GM18909 (cell line): ENCODE measurements at regions not wholly inside any gene's neighbourhood (a gene's known extent, or its start where the extent isn't known, plus 50 kb on each side); places are given as distances from the start of the nearest gene placed in this dataset.

Experiments used
- ATAC-seq: cut with Tn5 transposase; IDR thresholded peaks from one replicate; pipeline ENCODE4 v1.9.1; 2021; ENCODE audit warnings: mild to moderate bottlenecking; ENCODE audit not compliant: unreplicated experiment, poor library complexity

GRCh38 chr2:14417551-14417950 is 215.0 kb upstream of the LRATD1 start:
- no peak for ATAC-seq

DNA sequence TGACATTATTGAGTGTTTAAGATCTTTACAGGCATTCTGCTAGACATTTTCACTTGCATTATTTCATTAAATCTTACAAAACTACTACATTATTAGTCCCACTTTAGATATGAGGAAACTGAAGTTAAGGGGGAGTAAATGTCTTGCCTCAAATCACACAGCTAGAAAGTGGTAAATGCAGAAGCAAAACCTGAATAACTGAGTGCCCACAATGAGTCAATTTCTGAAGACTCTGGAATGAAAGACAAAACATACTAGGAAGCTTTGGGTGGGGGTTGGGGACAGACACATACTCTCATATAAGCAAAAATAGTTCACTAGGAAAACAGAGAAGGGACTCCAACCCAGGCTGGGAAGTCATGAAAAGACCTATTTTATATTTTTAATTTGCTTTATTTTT is 214.4 kb upstream of the LRATD1 start:
- no peak for ATAC-seq

GRCh38 chr2:14420851-14421250 is 211.7 kb upstream of the LRATD1 start:
- ATAC-seq, result no peak

DNA sequence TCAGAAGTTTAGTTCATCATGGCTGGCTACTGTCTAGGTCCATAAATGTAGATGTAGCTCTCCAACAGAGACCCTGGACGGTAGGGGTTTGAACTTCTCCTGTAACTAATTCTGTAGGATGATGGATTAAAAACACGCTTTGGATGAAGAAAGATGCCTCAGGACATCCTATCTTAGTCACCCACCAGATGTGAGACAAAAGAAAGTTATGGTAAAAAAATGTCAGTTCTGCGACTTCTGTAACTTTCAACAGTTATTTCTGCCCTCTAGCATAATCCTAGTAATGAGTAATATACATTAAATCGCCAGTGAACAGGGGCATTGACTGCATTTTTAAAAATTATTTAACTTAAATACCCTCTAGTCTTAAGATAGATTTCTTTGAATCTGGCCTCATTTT is 210.1 kb upstream of the LRATD1 start:
- ATAC-seq, result no peak

DNA sequence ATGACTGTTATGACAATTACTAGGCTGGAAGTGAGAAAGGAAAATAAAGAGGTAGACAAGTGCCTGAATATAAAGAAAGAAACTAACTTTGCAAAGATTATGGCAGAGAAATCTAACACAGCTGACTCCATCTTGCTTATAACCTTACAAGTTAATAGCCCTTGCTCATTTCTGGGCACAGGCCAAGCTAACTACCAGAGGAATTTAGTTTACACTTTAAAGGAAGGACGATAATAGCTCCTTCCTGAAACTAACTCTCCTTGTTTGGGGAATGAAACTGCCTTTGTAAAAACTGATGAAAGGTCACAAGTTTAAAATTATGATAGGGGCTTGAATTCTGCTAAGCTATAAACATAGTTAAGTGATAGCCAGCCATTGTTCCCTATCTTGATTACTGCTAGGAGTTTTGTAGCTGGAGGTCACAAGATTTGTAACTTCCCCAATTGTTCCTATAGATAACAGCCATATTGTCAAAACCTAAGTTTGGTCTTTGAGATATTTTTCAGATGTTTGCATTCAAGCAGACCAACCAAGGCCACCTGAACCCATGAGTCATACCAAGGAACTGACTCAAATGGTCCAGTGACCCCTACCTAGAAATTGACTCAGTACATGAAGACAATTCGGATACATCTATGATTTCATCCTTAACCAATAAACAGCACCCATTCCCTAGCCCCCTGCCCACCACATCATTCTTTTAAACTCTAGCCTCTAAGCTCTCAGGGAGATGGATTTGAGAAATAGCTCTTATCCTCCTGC is 209.2 kb upstream of the LRATD1 start:
- no peak for ATAC-seq

DNA sequence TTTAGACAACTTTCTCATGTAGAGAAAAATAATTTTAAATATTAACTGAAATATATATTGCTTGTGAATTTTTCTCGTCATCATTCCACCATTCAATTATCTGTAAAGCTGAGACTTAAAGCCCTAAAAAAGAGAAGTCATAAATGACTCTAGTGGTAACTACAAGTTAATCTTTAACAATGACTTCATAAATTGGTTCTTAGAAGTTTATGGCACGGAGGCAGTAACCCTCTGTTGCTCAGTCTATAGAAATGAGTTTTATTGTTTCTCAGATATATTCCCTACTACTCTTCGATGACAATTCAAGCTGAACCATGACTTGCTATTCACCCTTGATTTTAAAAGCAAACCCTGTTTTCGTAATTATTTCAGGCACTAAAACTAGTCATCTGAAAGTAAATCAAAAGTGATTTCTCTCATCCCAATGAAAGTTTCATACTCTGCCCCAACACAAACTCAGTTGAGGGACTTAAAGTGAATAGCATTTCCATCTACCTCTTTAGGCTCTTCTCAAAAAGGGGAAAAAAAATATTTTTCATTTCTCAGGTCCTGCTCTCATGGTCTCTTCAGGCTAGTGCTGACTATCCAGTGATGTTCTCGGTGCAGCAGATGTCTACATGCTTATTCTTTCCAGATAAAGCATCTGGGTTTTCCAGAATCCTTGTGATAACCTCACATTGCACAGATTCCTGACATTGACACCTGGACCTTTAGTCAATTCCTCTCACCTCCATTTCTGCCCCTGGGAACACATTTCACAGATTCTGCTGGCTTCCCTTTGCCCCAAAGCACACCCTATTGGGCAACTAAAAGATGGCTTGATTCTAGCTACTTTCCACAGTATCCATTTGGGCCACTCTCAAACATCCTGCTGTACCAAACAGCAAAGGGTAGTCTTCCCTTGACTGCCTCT is 207.8 kb upstream of the LRATD1 start:
- peak; percentile 80 for ATAC-seq

- ATAC-seq, result no peak
Measured at GRCh38 chr2:14425869-14426268, 206.6 kb upstream of the LRATD1 start.

DNA sequence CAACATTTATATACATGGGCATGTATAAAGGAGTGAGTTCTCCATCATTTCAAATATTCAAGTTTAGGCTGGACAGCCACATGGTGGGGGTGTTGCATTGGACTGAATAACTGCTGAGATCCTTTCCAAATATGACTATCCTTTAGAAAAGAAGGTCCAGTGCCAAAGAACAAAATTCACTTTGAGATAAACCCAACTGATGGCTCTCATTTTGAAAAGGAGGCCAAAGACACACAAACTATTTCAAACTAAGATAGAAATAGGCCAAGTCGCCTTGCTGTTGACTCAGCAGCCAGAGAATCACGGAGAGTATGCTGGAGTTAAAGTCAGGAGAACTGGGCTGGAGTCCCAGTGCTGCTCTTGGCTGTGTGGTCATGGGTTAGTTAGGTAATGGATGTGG is 204.5 kb upstream of the LRATD1 start:
- no peak for ATAC-seq

DNA sequence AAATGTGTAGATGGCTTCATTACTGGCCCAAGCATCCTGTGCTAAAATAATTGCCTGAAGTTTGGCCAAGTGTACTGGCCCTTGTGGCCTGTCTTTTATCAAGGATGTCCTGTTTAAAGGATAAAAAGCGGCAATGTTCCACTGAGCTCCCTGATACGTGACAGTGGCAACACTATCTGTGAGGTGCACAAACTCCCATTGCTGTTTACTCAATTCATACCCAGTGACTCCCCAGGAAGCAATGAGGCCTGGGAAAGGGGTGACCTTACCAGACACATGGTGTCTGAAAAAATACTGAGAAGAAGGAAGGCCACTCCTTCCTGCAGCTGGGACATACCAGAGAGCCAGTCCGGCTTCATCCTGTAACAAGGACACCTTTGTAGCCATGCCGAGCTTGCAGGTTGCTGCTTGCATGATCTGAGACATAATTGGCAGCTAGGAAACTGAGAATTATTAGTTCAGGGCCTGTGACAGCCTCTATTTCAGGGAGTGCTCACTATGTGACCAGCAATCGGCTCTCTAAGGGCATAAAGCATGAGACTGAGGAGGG is 198.5 kb upstream of the LRATD1 start:
- ATAC-seq, result no peak

- ATAC-seq, result no peak
Measured at GRCh38 chr2:14445670-14446069, 186.8 kb upstream of the LRATD1 start.

DNA sequence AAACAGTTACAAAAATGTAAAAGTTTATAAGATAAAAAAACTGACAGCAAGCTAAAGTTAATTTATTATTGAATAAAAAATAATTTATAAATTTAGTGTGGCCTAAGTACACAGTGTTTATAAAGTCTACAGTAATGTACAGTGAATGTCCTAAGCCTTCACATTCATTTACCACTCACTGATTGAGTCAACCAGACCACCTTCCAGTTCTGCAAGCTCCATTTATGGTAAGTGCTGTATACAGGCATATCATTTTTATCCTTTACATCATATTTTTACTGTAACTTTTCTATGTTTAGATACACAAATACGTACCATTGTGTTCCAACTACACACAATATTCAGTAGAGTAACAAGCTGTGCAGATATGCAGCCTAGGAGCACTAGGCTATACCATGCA is 184.2 kb upstream of the LRATD1 start:
- ATAC-seq, result no peak

DNA sequence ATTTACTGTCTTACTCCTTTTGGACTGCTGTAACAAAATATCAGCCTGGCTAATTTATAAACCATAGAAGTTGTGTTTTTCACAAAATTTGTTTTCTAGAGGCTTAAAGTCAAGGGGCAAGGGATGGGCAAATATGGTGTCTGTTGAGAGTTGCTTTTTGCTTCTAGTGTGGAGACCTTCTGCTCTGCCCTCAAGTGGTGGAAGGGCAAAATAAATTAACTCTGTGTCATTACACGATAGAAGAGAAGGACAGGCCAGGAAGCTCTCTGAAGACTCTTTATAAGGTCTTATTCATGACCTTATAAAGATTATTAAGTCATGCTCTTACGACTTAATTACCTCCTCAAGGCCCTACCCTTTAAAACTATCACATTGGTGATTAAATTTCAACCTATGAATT is 181.2 kb upstream of the LRATD1 start:
- no peak for ATAC-seq

DNA sequence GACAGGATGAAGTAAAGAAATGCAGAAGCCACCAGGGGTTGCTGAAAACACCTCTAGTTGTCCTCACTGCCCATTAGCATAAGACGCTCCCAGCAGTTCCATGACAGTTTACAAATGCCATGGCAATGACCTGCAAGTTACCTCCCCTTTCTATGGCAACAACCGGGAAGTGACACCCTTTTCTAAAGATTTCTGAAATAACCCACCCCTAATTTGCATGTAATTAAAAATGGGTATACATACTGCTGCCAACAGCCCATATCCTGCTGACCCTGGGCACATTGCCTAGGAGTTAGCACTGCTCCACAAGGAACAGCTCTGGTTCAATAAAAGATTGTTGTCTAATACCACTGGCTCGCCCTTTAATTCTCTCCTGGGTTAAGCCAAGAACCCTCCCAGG is 178.3 kb upstream of the LRATD1 start:
- ATAC-seq, result no peak

DNA sequence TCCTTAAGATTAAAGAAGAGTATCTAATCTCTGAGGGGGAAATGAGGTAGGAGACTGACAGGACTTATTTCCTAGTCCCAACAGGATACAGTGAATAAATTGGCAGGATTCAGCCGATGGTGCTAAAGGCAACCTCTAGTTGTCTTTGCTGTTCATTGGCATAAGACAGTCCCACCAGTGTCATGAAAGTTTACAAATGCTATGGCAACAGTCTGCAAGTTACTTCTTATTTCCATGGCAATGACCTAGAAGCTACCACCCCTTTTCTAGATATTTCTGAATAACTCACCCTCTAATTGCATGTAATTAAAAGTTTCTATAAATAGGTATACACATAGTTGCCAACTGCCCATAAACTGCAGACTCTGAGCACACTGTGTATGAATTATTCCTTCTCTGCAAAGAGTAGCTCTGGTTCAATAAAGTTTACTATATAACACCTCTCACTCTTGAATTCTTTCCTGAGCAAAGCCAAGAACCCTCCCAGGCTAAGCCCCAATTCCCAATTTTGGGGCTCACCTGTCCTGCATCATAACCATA is 172.7 kb upstream of the LRATD1 start:
- no peak for ATAC-seq

DNA sequence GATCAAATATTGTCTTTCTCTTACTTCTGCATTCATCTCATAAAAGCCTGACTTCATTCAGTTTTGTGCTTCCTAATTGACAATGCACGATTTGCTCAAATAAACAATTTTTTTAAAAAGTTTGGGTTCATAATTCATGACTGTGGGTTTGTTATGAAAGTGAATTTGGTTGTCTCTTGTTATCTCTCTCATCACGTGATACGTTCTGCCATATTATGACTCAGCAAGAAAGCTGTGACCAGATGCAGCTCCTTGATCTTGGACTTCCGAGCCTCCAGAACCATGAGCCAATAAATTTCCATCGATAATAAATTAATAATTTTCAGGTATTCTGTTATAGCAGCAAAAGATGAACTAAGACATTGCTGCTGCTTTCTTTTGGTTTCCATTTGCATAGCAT is 156.5 kb upstream of the LRATD1 start:
- no peak for ATAC-seq

GRCh38 chr2:14479486-14479885 is 153.0 kb upstream of the LRATD1 start:
- no peak for ATAC-seq

DNA sequence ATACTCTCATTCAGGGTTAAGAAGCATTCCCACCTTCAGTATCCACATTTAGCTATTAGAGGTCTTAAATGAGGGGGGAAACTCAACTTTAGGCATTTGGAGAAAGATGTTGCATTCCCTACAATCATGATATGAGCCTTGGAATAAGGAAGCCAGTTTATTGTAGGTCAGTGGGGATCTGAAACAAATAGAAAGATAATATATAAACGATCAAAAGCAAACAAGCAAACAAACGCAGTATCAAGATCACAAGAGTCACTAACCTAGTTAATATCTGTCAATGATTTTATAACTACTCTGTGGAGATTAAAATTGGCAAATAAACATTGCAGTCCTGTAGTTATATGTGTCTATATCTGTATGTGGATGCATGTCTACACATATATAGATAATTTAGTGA is 152.4 kb upstream of the LRATD1 start:
- no peak for ATAC-seq

GRCh38 chr2:14480906-14481305 is 151.6 kb upstream of the LRATD1 start:
- no peak for ATAC-seq

GRCh38 chr2:14492920-14493503 is 139.5 kb upstream of the LRATD1 start:
- no peak for ATAC-seq

DNA sequence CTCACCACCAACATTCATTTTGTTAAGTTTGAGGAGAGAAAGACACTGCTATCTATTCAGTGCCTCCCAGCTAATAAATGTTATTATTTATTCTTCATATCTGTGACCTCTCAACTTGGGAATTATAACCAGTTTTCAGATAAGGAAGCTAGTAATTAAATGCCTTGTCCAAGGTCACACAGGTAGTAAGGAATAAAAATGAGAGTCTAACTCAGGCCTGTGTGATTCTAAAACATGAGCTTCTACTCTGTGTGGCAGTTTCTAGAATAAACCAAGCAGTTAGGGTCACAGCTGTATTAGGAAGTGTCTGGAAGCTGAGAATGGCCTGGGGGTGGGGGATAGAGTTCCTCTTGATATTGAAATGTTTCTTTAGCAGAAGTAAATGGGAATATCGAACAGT is 137.8 kb upstream of the LRATD1 start:
- ATAC-seq, result no peak

GRCh38 chr2:14501061-14501460 is 131.5 kb upstream of the LRATD1 start:
- ATAC-seq, result no peak
